Fibroblast of lung (primary cell): ENCODE measurements at regions not wholly inside any gene's neighbourhood (a gene's known extent, or its start where the extent isn't known, plus 50 kb on each side); places are given as distances from the start of the nearest gene placed in this dataset.

Experiments used
- EZH2 ChIP-seq: IDR thresholded peaks from 2 replicates; pipeline ENCODE4 v1.5.1; 2012; ENCODE audit warnings: low read length, control low read depth, mild to moderate bottlenecking; ENCODE audit errors: missing control alignments
- TF ChIP-seq, protein P1 (sequence below), 2 donors: IDR thresholded peaks in 1 of 2; conservative IDR thresholded peaks in 1 of 2; 1 replicate in 1 of 2; 2 replicates in 1 of 2; pipeline ENCODE4 v1.5.1; 2011 to 2012; ENCODE audit warnings: low read length in 2 of 2, control low read depth in 1 of 2, inconsistent platforms in 1 of 2, low read depth in 1 of 2, mild to moderate bottlenecking in 1 of 2

GRCh38 chr5:57412680-57413079 lies 69.9 kb downstream of the ACTBL2 start:
- TF ChIP-seq, protein P1, sequence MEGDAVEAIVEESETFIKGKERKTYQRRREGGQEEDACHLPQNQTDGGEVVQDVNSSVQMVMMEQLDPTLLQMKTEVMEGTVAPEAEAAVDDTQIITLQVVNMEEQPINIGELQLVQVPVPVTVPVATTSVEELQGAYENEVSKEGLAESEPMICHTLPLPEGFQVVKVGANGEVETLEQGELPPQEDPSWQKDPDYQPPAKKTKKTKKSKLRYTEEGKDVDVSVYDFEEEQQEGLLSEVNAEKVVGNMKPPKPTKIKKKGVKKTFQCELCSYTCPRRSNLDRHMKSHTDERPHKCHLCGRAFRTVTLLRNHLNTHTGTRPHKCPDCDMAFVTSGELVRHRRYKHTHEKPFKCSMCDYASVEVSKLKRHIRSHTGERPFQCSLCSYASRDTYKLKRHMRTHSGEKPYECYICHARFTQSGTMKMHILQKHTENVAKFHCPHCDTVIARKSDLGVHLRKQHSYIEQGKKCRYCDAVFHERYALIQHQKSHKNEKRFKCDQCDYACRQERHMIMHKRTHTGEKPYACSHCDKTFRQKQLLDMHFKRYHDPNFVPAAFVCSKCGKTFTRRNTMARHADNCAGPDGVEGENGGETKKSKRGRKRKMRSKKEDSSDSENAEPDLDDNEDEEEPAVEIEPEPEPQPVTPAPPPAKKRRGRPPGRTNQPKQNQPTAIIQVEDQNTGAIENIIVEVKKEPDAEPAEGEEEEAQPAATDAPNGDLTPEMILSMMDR (conservative IDR thresholded peaks at IDR 0.05 in 1 of 2, IDR thresholded peaks at IDR 0.05 in 1 of 2; ENCODE audit: low read depth in 1 of 2, low read length in 2 of 2) = no peak
- no peak for TF ChIP-seq EZH2
